ENCODE measurements at regions not wholly inside any gene's neighbourhood (a gene's known extent, or its start where the extent isn't known, plus 50 kb on each side); places are given as distances from the start of the nearest gene placed in this dataset.

DNA sequence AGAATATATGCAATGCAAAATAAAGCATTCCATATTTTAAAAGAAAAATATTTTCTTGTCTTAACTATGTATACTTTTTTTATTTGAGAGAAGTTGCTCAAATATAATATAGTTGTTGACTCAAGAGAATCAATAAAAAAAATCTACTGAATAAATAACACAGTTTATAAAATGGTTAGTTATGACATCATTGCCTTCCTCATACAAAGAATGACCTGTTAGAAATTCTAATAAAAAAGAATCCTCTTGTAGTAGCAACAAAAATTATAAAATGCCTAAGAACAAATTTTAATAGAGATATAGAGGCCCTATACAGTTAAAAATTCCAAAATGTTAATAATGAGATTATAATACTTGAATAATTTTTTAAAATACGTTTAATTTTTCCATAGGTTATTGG lies 96.5 kb upstream of the AHI1 start:
- Histone ChIP-seq H3K27me3 (ENCODE audit: insufficient read depth, low read length) (no peaks in the 10 kb centered on the region), H4K20me1 (ENCODE audit: insufficient read depth, low read length) (no peaks in the 10 kb centered on the region), H3K9me3 (ENCODE audit: low read depth, low read length) (no peaks in the 10 kb centered on the region), H2AFZ (ENCODE audit: low read length) (no peak overlapping the region), H3K4me3 (ENCODE audit: insufficient read depth, low read length) (no peak overlapping the region), H3K4me2 (ENCODE audit: insufficient read depth, low read length) (no peak overlapping the region), H3K79me2 (ENCODE audit: insufficient read depth, low read length) (no peaks in the 10 kb centered on the region), H3K27ac (ENCODE audit: low read depth, low read length) (no peak overlapping the region), H3K36me3 (ENCODE audit: insufficient read depth, low read length) (no peaks in the 10 kb centered on the region), H3K4me1 (ENCODE audit: insufficient read depth, low read length) (no peaks in the 10 kb centered on the region)
- DNase-seq (ENCODE audit: insufficient read length, low spot score, missing footprints) = no peak
- TF ChIP-seq, protein P1, sequence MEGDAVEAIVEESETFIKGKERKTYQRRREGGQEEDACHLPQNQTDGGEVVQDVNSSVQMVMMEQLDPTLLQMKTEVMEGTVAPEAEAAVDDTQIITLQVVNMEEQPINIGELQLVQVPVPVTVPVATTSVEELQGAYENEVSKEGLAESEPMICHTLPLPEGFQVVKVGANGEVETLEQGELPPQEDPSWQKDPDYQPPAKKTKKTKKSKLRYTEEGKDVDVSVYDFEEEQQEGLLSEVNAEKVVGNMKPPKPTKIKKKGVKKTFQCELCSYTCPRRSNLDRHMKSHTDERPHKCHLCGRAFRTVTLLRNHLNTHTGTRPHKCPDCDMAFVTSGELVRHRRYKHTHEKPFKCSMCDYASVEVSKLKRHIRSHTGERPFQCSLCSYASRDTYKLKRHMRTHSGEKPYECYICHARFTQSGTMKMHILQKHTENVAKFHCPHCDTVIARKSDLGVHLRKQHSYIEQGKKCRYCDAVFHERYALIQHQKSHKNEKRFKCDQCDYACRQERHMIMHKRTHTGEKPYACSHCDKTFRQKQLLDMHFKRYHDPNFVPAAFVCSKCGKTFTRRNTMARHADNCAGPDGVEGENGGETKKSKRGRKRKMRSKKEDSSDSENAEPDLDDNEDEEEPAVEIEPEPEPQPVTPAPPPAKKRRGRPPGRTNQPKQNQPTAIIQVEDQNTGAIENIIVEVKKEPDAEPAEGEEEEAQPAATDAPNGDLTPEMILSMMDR (IDR thresholded peaks at IDR 0.05; ENCODE audit: extremely low read depth, low read depth, low read length) = no peak

DNA sequence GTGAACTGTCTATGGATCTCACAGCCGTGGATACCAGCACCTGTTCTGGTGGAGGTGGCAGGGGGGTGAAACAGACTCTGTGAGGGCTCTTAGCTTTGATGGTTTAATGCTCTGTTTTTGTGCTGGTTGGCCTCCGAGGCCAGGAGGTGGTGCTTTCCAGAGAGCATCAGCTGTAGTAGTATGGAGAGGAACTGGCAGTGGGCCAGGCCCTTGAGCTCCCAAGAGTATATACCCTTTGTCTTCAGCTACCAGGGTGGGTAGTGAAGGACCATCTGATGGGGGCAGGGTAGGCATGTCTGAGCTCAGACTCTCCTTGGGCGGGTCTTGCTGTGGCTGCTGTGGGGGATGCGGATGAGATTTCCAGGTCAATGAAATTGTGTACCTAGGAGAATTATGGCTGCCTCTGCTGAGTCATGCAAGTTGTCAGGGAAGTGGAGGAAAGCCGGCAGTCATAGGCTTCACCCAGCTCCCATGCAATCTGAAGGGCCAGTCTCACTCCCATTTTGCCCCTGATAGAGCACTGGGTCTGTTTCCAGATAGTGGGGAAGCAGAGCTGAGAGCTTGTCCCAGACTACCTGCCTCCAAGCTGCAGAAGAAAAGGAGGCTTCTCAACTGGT lies 102.7 kb upstream of the AHI1 start:
- no peaks in the 10 kb centered on the region for H4K20me1 ChIP-seq (ENCODE audit: insufficient read depth, low read length)
- H3K27ac ChIP-seq (ENCODE audit: low read depth, low read length) = no peak overlapping the region
- H2AFZ ChIP-seq (ENCODE audit: low read length) = no peak overlapping the region
- no peak overlapping the region for H3K4me3 ChIP-seq (ENCODE audit: insufficient read depth, low read length)
- H3K79me2 ChIP-seq (ENCODE audit: insufficient read depth, low read length) = no peaks in the 10 kb centered on the region
- TF ChIP-seq, protein P1 (IDR thresholded peaks at IDR 0.05; ENCODE audit: extremely low read depth, low read depth, low read length) = no peak
- H3K36me3 ChIP-seq (ENCODE audit: insufficient read depth, low read length) = no peaks in the 10 kb centered on the region
- H3K4me1 ChIP-seq (ENCODE audit: insufficient read depth, low read length) = no peaks in the 10 kb centered on the region
- no peaks in the 10 kb centered on the region for H3K27me3 ChIP-seq (ENCODE audit: insufficient read depth, low read length)
- no peaks in the 10 kb centered on the region for H3K9me3 ChIP-seq (ENCODE audit: low read depth, low read length)
- H3K4me2 ChIP-seq (ENCODE audit: insufficient read depth, low read length) = no peak overlapping the region
- DNase-seq (ENCODE audit: insufficient read length, low spot score, missing footprints) = no peak

DNA sequence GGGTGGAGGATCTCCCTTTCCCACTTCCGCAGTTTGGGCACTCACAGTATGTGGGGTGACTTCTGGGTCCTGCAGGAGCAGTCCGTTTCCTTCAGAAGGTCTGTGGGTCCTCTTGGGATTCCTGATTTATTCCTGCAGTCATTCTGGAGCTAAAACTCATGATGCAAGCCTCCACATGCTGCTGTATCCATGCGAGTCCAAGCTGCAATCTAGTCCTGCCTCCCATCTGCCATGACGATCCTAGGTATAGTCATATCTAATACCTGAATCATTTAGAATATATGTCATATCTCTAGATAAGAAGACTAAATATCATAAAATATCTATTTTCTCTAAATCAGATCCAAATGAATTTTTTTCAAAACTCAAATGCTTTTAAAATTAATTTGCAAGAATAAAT lies 103.4 kb upstream of the AHI1 start:
- TF ChIP-seq, protein P1 (IDR thresholded peaks at IDR 0.05; ENCODE audit: extremely low read depth, low read depth, low read length) = no peak
- no peak overlapping the region for H2AFZ ChIP-seq (ENCODE audit: low read length)
- H3K27ac ChIP-seq (ENCODE audit: low read depth, low read length) = no peak overlapping the region
- H3K79me2 ChIP-seq (ENCODE audit: insufficient read depth, low read length) = no peaks in the 10 kb centered on the region
- no peaks in the 10 kb centered on the region for H3K4me1 ChIP-seq (ENCODE audit: insufficient read depth, low read length)
- no peaks in the 10 kb centered on the region for H3K36me3 ChIP-seq (ENCODE audit: insufficient read depth, low read length)
- H4K20me1 ChIP-seq (ENCODE audit: insufficient read depth, low read length) = no peaks in the 10 kb centered on the region
- H3K4me3 ChIP-seq (ENCODE audit: insufficient read depth, low read length) = no peak overlapping the region
- no peak overlapping the region for H3K4me2 ChIP-seq (ENCODE audit: insufficient read depth, low read length)
- DNase-seq (ENCODE audit: insufficient read length, low spot score, missing footprints) = no peak
- no peaks in the 10 kb centered on the region for H3K27me3 ChIP-seq (ENCODE audit: insufficient read depth, low read length)
- no peaks in the 10 kb centered on the region for H3K9me3 ChIP-seq (ENCODE audit: low read depth, low read length)

DNA sequence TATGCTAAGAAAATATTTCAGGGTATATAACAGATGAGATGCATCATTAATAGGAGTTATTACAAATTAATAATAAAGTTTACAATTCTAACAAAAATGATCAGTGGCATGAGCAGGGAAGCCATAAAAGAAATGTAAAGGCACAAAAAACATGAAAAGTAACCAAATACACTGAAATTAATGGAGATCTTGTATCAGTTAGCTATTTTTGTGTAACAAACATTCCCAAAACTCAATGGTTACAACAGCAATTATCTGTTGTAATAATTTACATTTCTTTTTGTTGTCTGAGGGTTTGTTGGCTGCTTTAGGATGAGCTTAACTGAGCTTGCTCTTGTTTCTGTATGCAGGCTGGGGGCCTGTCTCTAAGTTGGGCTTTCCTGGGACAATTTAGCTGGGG lies 104.3 kb upstream of the AHI1 start:
- no peak overlapping the region for H3K27ac ChIP-seq (ENCODE audit: low read depth, low read length)

More for the DNA sequence above, 104.3 kb upstream of the AHI1 start:
- no peaks in the 10 kb centered on the region for H3K79me2 ChIP-seq (ENCODE audit: insufficient read depth, low read length)
- no peaks in the 10 kb centered on the region for H3K4me1 ChIP-seq (ENCODE audit: insufficient read depth, low read length)
- no peak for DNase-seq (ENCODE audit: insufficient read length, low spot score, missing footprints)
- H3K4me2 ChIP-seq (ENCODE audit: insufficient read depth, low read length) = no peak overlapping the region
- no peaks in the 10 kb centered on the region for H3K27me3 ChIP-seq (ENCODE audit: insufficient read depth, low read length)
- H3K4me3 ChIP-seq (ENCODE audit: insufficient read depth, low read length) = no peak overlapping the region
- TF ChIP-seq, protein P1 (IDR thresholded peaks at IDR 0.05; ENCODE audit: extremely low read depth, low read depth, low read length) = no peak
- H3K36me3 ChIP-seq (ENCODE audit: insufficient read depth, low read length) = no peaks in the 10 kb centered on the region
- H3K9me3 ChIP-seq (ENCODE audit: low read depth, low read length) = no peaks in the 10 kb centered on the region
- H2AFZ ChIP-seq (ENCODE audit: low read length) = no peak overlapping the region
- no peaks in the 10 kb centered on the region for H4K20me1 ChIP-seq (ENCODE audit: insufficient read depth, low read length)
